ENCODE measurements at regions not wholly inside any gene's neighbourhood (a gene's known extent, or its start where the extent isn't known, plus 50 kb on each side); places are given as distances from the start of the nearest gene placed in this dataset.
"Not testable (repeated sequence)": the region's sequence is repeated elsewhere in the genome, so short reads cannot be mapped to it uniquely, and the experiment has no call there.

DNA sequence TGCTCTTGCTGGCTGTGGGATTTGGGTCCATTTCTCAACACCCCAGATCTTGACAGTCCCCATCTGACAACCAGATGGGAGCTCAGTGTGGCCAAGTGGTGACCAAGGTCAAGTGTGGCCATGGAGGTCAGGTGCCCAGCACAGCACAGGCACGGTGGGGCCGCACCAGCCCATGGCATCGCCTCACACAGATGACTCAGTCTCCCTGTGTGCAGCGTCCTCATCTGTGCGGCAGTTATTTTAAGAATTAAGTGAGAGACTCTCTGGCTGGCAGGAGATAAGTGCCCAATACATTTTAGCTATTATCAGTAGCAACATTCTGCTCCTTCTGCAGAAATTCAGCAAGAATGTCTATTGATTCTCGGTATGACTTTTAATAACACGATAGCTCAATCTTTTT, 167.2 kb downstream of the DDX1 start:
- DNase-seq (ENCODE audit: low read depth): no peak
- no peak overlapping the region for H3K4me3 ChIP-seq (replicated peaks; ENCODE audit: low read depth, low read length)
- TF ChIP-seq, protein P1, sequence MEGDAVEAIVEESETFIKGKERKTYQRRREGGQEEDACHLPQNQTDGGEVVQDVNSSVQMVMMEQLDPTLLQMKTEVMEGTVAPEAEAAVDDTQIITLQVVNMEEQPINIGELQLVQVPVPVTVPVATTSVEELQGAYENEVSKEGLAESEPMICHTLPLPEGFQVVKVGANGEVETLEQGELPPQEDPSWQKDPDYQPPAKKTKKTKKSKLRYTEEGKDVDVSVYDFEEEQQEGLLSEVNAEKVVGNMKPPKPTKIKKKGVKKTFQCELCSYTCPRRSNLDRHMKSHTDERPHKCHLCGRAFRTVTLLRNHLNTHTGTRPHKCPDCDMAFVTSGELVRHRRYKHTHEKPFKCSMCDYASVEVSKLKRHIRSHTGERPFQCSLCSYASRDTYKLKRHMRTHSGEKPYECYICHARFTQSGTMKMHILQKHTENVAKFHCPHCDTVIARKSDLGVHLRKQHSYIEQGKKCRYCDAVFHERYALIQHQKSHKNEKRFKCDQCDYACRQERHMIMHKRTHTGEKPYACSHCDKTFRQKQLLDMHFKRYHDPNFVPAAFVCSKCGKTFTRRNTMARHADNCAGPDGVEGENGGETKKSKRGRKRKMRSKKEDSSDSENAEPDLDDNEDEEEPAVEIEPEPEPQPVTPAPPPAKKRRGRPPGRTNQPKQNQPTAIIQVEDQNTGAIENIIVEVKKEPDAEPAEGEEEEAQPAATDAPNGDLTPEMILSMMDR (IDR thresholded peaks at IDR 0.05; ENCODE audit: low read length, missing control alignments): no peak

DNA sequence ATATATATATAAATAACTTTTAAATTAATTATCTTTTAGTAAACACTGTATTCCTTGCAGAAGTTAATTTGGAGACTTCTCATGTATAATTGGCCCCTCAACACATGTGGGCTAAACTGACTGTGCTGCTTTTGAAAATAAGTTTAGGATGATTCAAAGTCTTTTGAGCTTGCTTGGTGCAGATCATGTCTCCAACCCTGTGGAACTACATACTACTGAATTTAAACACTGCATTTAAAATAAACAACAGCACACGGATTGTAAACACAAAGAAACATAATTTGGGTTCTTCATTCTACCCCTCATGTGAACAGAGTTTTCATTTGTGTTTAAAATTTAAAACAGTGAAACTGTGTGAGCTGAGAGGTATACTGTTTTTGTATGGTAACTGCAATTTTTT, 167.7 kb downstream of the DDX1 start:
- no peak overlapping the region for H3K4me3 ChIP-seq (replicated peaks; ENCODE audit: low read depth, low read length)
- TF ChIP-seq, protein P1 (IDR thresholded peaks at IDR 0.05; ENCODE audit: low read length, missing control alignments): no peak
- DNase-seq (ENCODE audit: low read depth): no peak

DNA sequence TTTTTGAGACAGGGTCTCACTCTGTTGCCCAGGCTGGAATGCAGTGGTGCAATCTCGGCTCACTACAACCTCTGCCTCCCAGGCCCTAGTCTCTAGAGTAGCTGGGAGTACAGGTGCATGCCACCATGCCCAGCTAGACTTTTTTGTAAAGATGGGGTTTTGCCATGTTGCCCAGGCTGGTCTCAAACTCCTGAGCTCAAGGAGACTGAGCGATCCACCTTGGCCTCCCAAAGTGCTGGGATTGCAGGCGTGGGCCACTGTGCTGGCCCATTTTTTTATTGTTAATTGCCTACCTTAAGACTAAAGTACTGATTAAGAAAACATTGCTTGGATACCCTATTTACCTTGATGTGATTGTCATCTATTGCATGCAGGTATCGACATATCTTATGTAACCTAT, 168.1 kb downstream of the DDX1 start:
- not testable (repeated sequence) for DNase-seq (ENCODE audit: low read depth); H3K4me3 ChIP-seq (replicated peaks; ENCODE audit: low read depth, low read length)

DNA sequence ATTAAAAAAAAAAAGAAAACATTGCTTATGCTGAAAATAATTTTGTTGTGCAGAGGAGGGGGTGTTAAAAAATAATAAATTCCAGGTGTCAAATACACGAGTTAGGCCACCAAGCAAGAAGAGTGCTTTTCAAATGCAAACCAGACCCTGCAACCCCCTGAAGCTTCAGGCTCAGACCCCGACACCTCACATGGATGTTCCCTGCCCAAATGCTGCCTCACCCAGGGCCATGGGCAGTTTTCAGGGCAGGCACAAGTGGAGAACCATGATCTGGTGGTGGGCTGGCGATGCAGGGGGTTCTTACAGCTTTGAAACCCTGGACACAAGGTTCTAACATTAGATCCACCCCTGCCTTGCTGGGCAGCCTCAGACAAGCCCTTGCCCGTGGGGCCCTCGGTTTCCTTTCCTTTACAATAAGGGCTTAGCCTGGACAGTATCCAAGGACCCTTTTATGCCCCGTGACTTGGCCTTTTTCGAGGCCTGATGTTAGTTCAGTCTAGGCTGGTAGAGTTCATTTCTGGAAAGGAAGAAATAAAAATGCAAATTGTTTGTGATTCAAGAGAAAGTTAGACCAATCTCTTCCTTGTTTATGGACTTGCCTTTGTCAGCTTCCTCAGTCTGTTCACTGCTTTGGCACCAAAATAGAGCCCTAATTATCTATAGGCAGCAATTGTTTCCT, 168.7 kb downstream of the DDX1 start:
- TF ChIP-seq, protein P1 (IDR thresholded peaks at IDR 0.05; ENCODE audit: low read length, missing control alignments): no peak
- no peak for DNase-seq (ENCODE audit: low read depth)

DNA sequence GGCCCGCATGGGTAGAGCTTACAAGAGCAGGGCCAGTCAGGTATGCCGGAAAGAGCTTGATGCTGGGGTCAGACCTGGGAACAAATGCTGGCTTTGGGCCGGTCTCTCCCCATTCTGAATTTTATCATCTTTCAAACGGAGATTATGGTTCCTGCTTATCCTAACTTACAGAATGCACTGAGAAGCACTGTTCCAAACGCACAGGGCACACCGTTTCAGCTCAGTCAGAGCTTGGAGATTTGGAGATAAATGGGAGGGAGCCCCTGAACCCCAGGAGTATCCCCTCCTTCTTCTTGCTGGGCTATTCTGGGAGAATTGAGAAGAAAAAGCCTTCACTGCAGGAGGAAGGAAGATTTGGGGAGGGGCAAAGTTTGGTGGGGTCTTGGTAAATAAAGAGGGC, 169.4 kb downstream of the DDX1 start:
- DNase-seq (ENCODE audit: low read depth): no peak
- H3K4me3 ChIP-seq (replicated peaks; ENCODE audit: low read depth, low read length): no peak overlapping the region
- TF ChIP-seq, protein P1 (IDR thresholded peaks at IDR 0.05; ENCODE audit: low read length, missing control alignments): no peak

More for the DNA sequence above, 168.7 kb downstream of the DDX1 start:
- H3K4me3 ChIP-seq (replicated peaks; ENCODE audit: low read depth, low read length): no peak overlapping the region

DNA sequence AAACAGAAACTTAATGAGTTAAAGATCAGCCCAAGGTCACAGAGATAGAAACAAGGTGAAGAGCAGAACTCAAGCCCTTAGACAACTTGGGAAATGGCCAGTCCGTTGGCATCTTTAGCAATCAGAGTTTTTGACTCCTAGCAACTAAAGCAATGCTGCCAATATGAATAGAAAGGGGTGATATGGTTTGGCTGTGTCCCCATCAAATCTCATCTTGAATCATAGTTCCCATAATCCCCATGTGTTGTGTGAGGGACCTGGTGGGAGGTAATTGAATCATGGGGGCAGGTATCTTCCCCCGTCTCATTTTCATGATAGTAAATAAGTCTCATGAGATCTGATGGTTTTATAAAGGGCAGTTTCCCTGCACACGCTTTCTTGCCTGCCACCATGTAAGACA, 170.2 kb downstream of the DDX1 start:
- TF ChIP-seq, protein P1 (IDR thresholded peaks at IDR 0.05; ENCODE audit: low read length, missing control alignments): no peak
- no peak for DNase-seq (ENCODE audit: low read depth)
- no peak overlapping the region for H3K4me3 ChIP-seq (replicated peaks; ENCODE audit: low read depth, low read length)

DNA sequence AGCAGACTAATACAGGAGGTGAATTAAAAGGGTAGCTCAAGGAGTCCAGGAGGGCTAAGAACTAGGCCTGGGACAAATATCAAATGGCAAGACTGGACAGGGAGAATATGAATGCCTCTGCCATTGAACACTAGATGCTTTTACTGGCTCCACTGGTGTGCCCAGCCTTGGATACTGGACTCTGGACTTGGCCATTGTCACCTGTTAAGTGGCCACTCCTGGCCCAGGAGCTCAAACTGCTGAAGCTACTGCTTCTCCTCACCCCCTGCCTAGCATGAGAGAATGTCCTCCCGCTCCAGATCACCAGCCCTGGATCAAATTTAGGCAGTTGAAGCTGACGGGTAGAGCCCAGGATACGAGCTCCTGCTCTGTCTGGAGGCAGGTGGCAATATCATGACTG, 170.8 kb downstream of the DDX1 start:
- no peak overlapping the region for H3K4me3 ChIP-seq (replicated peaks; ENCODE audit: low read depth, low read length)
- no peak for DNase-seq (ENCODE audit: low read depth)
- TF ChIP-seq, protein P1 (IDR thresholded peaks at IDR 0.05; ENCODE audit: low read length, missing control alignments): no peak
